ENCODE measurements at regions not wholly inside any gene's neighbourhood (a gene's known extent, or its start where the extent isn't known, plus 50 kb on each side); places are given as distances from the start of the nearest gene placed in this dataset.

DNA sequence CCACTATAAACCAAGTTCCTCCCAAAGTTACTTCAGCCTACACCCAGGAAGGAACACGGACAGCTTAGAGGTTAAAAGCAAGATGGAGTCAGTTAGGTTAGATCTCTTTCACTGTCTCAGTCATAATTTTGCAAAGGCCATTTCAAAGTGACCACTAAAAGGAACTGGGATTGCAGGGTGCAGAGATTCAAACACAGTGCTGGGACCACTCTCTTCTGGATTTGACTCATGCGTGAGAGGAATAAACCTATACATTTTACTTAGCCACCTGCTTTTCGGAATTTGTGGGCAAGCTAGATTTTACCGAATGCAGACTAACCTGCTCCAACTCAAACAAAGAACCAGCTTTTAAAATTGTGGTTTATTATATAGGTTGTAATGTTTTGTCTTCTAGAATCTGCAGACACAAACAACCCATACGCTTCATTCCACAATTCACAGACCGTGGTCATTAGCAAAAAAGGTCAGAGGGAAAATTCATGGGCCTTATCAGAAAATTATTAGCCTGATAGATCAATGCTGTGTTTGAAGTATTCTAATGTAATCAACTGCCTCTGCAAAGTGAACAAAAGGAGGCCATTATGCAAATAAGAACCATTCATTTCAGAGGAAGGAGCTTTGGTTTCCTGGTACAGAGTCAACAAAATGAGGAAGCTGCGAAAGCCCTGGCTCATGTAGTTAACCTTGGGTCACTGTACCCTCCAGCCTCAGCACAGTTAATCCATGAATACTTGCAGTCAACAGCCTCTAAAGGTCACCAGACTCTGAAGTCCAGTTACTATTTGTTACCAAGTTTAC lies 342.7 kb upstream of the KLF6 start:
- POLR2A ChIA-PET: interaction anchor here (0.6 to 1.6 kb wide), 2 partner anchors 269 to 343 kb away, joined by 4 to 5 read pairs; partner anchors contain the start of gene KLF6

GRCh38 chr10:4125776-4126175 lies 340.8 kb upstream of the KLF6 start:
- H3K4me3 Mint-ChIP-seq: no peak overlapping the region
- Histone ChIP-seq H3K27me3 (ENCODE audit: control insufficient read depth in 2 of 2, insufficient read depth in 2 of 2, low read length in 2 of 2) (no peaks in the 10 kb centered on the region), H3K36me3 (ENCODE audit: control insufficient read depth in 2 of 3, insufficient read depth in 3 of 3, low read length in 3 of 3) (no peaks in the 10 kb centered on the region), H3K9me3 (ENCODE audit: control insufficient read depth in 2 of 3, low read length in 3 of 3) (peaks cover 0 to 6% (median 3%) of the 10 kb centered on the region in 3 experiments), H3K4me1 (ENCODE audit: control insufficient read depth in 2 of 2, insufficient read depth in 2 of 2, low read length in 2 of 2) (peaks cover 6 to 14% of the 10 kb centered on the region in 2 donors), H3K4me3 (ENCODE audit: low read length) (no peak overlapping the region), H3K27ac (ENCODE audit: low read depth, low read length) (no peak overlapping the region)
- ATAC-seq: no peak
- peaks cover 0 to 36% (median 12%) of the 10 kb centered on the region in 5 donors for H3K36me3 Mint-ChIP-seq
- no peak overlapping the region for H3K27ac Mint-ChIP-seq
- intact Hi-C loops (cut with micrococcal nuclease): no loop called here
- peaks cover 0 to 24% (median 11%) of the 10 kb centered on the region in 11 donors for H3K9me3 Mint-ChIP-seq
- DNase-seq: no peak
- POLR2A ChIA-PET: no interaction called here
- peaks cover 3 to 48% (median 8%) of the 10 kb centered on the region in 7 donors for H3K4me1 Mint-ChIP-seq
- H3K27me3 Mint-ChIP-seq: no peaks in the 10 kb centered on the region
- CTCF ChIA-PET: no interaction called here

More for the DNA sequence above, 342.7 kb upstream of the KLF6 start:
- H3K36me3 Mint-ChIP-seq: peaks cover 0 to 36% (median 12%) of the 10 kb centered on the region in 5 donors
- peaks cover 0 to 6% (median 3%) of the 10 kb centered on the region in 3 experiments for H3K9me3 ChIP-seq (ENCODE audit: control insufficient read depth in 2 of 3, low read length in 3 of 3)
- intact Hi-C loops (cut with micrococcal nuclease): no loop called here
- peaks cover 3 to 38% (median 8%) of the 10 kb centered on the region in 7 donors for H3K4me1 Mint-ChIP-seq
- no peaks in the 10 kb centered on the region for H3K27me3 Mint-ChIP-seq
- H3K9me3 Mint-ChIP-seq: peaks cover 0 to 24% (median 11%) of the 10 kb centered on the region in 11 donors
- H3K4me3 ChIP-seq (ENCODE audit: low read length): no peak overlapping the region
- peak overlapping the region in 1 of 9 donors; percentile 53 for H3K27ac Mint-ChIP-seq
- peaks cover 22 to 30% of the 10 kb centered on the region in 2 donors for H3K4me1 ChIP-seq (ENCODE audit: control insufficient read depth in 2 of 2, insufficient read depth in 2 of 2, low read length in 2 of 2)
- H3K4me3 Mint-ChIP-seq: peak overlapping the region in 1 of 10 donors; percentile 21
- peak; percentile 70 for ATAC-seq
- no peak overlapping the region for H3K27ac ChIP-seq (ENCODE audit: low read depth, low read length)
- no peaks in the 10 kb centered on the region for H3K27me3 ChIP-seq (ENCODE audit: control insufficient read depth in 2 of 2, insufficient read depth in 2 of 2, low read length in 2 of 2)
- no peaks in the 10 kb centered on the region for H3K36me3 ChIP-seq (ENCODE audit: control insufficient read depth in 2 of 3, insufficient read depth in 3 of 3, low read length in 3 of 3)
- CTCF ChIA-PET: no interaction called here
- DNase-seq: no peak

DNA sequence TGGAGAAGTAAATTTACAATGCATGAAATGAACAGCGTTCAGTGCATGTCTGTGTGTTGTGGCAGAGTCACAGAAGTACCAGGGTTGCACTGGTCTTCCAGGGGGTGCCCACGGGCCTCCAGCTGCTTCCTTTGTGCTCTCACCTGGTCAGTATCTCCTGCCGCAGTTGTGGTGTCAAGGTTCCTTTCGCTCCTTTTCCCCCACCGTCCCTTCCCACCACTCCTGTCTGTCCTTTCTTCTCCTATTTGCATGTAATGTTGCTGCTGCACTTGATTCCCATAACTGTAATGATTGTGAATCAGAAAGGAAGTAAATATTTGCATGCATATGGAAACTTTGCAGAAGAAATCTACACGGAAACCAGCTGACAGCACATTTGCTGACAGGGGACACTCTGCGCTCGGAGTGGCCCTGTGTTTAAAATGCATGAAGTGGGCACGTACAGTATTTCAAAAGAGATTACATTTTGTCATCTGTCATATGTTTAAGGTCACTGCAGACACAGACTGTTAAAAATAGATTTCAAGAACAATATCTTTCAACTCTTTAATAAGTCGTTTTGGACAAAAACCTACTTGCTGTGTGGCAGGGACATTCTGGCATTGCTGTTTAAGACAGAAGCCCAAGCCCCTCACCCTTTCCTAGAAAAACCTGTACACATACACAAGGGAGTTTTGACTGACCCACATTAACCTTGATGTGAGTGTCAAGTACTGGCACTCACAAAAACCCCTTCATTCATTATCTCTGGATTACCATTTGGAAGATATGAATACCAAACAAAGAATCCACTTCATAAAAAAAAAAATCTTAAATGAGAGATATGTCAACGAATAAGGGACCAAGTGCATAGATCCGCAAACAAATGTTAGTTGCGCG lies 336.7 kb upstream of the KLF6 start:
- Histone ChIP-seq H3K27me3 (ENCODE audit: control insufficient read depth in 2 of 2, insufficient read depth in 2 of 2, low read length in 2 of 2) (no peaks in the 10 kb centered on the region), H3K27ac (ENCODE audit: low read depth, low read length) (no peak overlapping the region), H3K9me3 (ENCODE audit: control insufficient read depth in 2 of 3, low read length in 3 of 3) (peaks cover 0 to 6% (median 3%) of the 10 kb centered on the region in 3 experiments), H3K36me3 (ENCODE audit: control insufficient read depth in 2 of 3, insufficient read depth in 3 of 3, low read length in 3 of 3) (no peaks in the 10 kb centered on the region), H3K4me1 (ENCODE audit: control insufficient read depth in 2 of 2, insufficient read depth in 2 of 2, low read length in 2 of 2) (no peaks in the 10 kb centered on the region), H3K4me3 (ENCODE audit: low read length) (no peak overlapping the region)
- Mint-ChIP-seq H3K4me1 (peaks cover 0 to 39% (median 9%) of the 10 kb centered on the region in 7 donors), H3K9me3 (peaks cover 0 to 21% (median 11%) of the 10 kb centered on the region in 11 donors), H3K27me3 (no peaks in the 10 kb centered on the region), H3K36me3 (peaks cover 0 to 28% (median 12%) of the 10 kb centered on the region in 5 donors), H3K27ac (peak overlapping the region in 1 of 9 donors; percentile 80), H3K4me3 (peak overlapping the region in 2 of 10 donors; percentile 22 to 67)
- intact Hi-C loops (cut with micrococcal nuclease): no loop called here
- CTCF ChIA-PET: no interaction called here
- POLR2A ChIA-PET: no interaction called here
- DNase-seq: no peak
- ATAC-seq: peak; percentile 46

- H3K27ac ChIP-seq (ENCODE audit: low read depth, low read length): no peak overlapping the region
- Mint-ChIP-seq H3K27me3 (no peaks in the 10 kb centered on the region), H3K36me3 (peaks cover 0 to 24% (median 5%) of the 10 kb centered on the region in 5 donors), H3K9me3 (peaks cover 3 to 16% (median 6%) of the 10 kb centered on the region in 11 donors), H3K4me3 (no peak overlapping the region), H3K4me1 (peaks cover 0 to 31% (median 11%) of the 10 kb centered on the region in 7 donors), H3K27ac (no peak overlapping the region)
- CTCF ChIA-PET: no interaction called here
- DNase-seq (no peak), ATAC-seq (peak; percentile 49)
- no peaks in the 10 kb centered on the region for H3K36me3 ChIP-seq (ENCODE audit: control insufficient read depth in 2 of 3, insufficient read depth in 3 of 3, low read length in 3 of 3)
- peaks cover 0 to 3% (median 0%) of the 10 kb centered on the region in 3 experiments for H3K9me3 ChIP-seq (ENCODE audit: control insufficient read depth in 2 of 3, low read length in 3 of 3)
- H3K4me1 ChIP-seq (ENCODE audit: control insufficient read depth in 2 of 2, insufficient read depth in 2 of 2, low read length in 2 of 2): no peaks in the 10 kb centered on the region
- intact Hi-C loops (cut with micrococcal nuclease): no loop called here
- POLR2A ChIA-PET: no interaction called here
- no peaks in the 10 kb centered on the region for H3K27me3 ChIP-seq (ENCODE audit: control insufficient read depth in 2 of 2, insufficient read depth in 2 of 2, low read length in 2 of 2)
- H3K4me3 ChIP-seq (ENCODE audit: low read length): no peak overlapping the region
Measured at GRCh38 chr10:4120096-4120853, 335.3 kb upstream of the KLF6 start.

DNA sequence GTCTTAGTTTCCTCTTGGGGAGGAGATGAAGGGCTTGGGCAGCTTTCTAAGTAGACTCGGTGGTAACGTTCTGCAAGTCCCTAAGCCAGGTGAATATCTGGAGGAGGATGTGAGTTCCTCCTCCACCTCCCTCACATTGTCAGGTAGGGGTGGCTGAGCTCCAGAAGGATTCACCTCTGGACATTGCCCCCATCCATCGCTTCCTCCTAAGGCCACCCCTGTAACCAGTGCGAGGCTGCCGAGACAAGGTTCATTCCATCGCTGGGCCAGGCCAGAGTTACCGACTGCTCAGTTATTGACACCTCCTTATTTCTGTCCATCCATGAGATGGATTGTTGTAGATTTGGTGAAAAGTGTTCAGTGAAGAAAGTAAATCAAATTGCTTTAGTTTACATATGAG lies 334.1 kb upstream of the KLF6 start:
- no peaks in the 10 kb centered on the region for H3K27me3 ChIP-seq (ENCODE audit: control insufficient read depth in 2 of 2, insufficient read depth in 2 of 2, low read length in 2 of 2)
- no peaks in the 10 kb centered on the region for H3K4me1 ChIP-seq (ENCODE audit: control insufficient read depth in 2 of 2, insufficient read depth in 2 of 2, low read length in 2 of 2)
- H3K4me3 Mint-ChIP-seq: no peak overlapping the region
- peak overlapping the region in 1 of 9 donors; percentile 11 for H3K27ac Mint-ChIP-seq
- no peaks in the 10 kb centered on the region for H3K9me3 ChIP-seq (ENCODE audit: control insufficient read depth in 2 of 3, low read length in 3 of 3)
- H3K36me3 ChIP-seq (ENCODE audit: control insufficient read depth in 2 of 3, insufficient read depth in 3 of 3, low read length in 3 of 3): no peaks in the 10 kb centered on the region
- H3K36me3 Mint-ChIP-seq: peaks cover 0 to 19% (median 0%) of the 10 kb centered on the region in 5 donors
- no peaks in the 10 kb centered on the region for H3K27me3 Mint-ChIP-seq
- H3K27ac ChIP-seq (ENCODE audit: low read depth, low read length): no peak overlapping the region
- H3K4me1 Mint-ChIP-seq: peaks cover 0 to 25% (median 11%) of the 10 kb centered on the region in 7 donors
- H3K9me3 Mint-ChIP-seq: peaks cover 0 to 13% (median 2%) of the 10 kb centered on the region in 11 donors
- ChIA-PET CTCF (no interaction called here), POLR2A (no interaction called here)
- H3K4me3 ChIP-seq (ENCODE audit: low read length): no peak overlapping the region
- intact Hi-C loops (cut with micrococcal nuclease): no loop called here
- ATAC-seq (no peak), DNase-seq (no peak)

DNA sequence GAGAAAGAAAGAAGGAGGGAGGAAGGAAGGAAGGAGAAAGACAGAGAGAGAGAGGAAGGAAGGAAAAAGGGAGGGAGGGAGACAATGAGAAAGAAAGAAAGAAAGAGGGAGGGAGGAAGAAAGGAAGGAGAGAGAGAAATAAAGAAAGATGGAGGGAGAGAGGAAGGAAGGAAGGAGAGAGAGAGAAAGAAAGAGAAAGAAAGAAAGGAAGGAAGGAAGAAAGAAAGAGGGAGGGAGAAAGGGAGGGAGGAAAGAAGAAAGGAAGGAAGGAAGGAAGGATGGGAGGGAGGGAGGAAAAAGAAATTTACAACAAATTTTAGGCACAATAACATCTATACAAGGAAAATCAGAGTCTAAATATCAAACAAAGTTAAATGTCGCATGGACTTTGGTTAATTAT lies 332.6 kb upstream of the KLF6 start:
- DNase-seq: no peak
- ATAC-seq: no peak
- Histone ChIP-seq H3K27me3 (ENCODE audit: control insufficient read depth in 2 of 2, insufficient read depth in 2 of 2, low read length in 2 of 2) (no peaks in the 10 kb centered on the region), H3K36me3 (ENCODE audit: control insufficient read depth in 2 of 3, insufficient read depth in 3 of 3, low read length in 3 of 3) (no peaks in the 10 kb centered on the region), H3K4me3 (ENCODE audit: low read length) (no peak overlapping the region), H3K9me3 (ENCODE audit: control insufficient read depth in 2 of 3, low read length in 3 of 3) (no peaks in the 10 kb centered on the region), H3K4me1 (ENCODE audit: control insufficient read depth in 2 of 2, insufficient read depth in 2 of 2, low read length in 2 of 2) (no peaks in the 10 kb centered on the region), H3K27ac (ENCODE audit: low read depth, low read length) (no peak overlapping the region)
- ChIA-PET CTCF (no interaction called here), POLR2A (no interaction called here)
- Mint-ChIP-seq H3K4me3 (no peak overlapping the region), H3K9me3 (peaks cover 0 to 13% (median 2%) of the 10 kb centered on the region in 11 donors), H3K27ac (peak overlapping the region in 1 of 9 donors; percentile 12), H3K36me3 (peaks cover 0 to 20% (median 0%) of the 10 kb centered on the region in 5 donors), H3K4me1 (peaks cover 0 to 21% (median 11%) of the 10 kb centered on the region in 7 donors), H3K27me3 (no peaks in the 10 kb centered on the region)
- intact Hi-C loops (cut with micrococcal nuclease): no loop called here

Measured in naive thymus-derived CD4-positive, alpha-beta T cell (primary cell).